ENCODE measurements at regions not wholly inside any gene's neighbourhood (a gene's known extent, or its start where the extent isn't known, plus 50 kb on each side); places are given as distances from the start of the nearest gene placed in this dataset.

- ATAC-seq = no peak
Observed at GRCh38 chr10:31081937-31082840, 50.5 kb upstream of the ZNF438 start.

GRCh38 chr10:31083765-31084184 lies 52.1 kb upstream of the ZNF438 start:
- peak; percentile 65 to 78 for ATAC-seq

GRCh38 chr10:31087011-31087410 lies 55.3 kb upstream of the ZNF438 start:
- no peak for ATAC-seq

- ATAC-seq = no peak
Observed at GRCh38 chr10:31087851-31088250, 56.2 kb upstream of the ZNF438 start.

DNA sequence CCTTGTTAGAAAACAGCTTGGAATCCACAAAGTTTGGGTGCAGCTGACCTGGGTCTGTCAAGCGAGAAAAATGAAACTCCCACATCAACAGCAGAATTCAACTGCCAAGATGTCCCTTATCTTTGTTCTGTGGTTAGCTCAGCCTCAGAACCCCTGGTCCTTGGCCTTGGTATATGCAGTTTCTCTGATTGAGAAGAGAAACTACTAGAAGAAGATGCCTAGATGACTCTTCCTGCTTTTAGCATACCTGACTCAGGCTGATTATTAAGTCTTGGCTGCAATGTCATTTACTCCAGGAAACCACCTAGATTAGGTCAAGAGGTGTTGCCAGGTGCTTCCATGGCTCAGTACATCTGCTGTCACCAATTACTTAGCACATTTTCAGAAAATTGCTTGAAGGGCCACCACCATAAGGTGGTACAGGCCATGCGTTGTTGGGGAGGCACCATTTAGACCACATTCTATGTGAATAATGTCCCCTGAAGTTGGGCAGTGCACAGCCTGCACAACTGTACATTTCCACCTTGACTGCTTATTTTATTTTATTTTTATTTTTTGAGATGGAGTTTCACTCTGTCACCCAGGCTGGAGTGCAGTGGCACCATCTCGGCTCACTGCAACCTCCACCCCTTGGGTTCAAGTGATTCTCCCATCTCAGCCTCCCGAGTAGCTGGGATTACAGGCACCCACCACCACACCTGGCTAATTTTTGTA lies 59.4 kb upstream of the ZNF438 start:
- ATAC-seq = peak; percentile 82 to 83

DNA sequence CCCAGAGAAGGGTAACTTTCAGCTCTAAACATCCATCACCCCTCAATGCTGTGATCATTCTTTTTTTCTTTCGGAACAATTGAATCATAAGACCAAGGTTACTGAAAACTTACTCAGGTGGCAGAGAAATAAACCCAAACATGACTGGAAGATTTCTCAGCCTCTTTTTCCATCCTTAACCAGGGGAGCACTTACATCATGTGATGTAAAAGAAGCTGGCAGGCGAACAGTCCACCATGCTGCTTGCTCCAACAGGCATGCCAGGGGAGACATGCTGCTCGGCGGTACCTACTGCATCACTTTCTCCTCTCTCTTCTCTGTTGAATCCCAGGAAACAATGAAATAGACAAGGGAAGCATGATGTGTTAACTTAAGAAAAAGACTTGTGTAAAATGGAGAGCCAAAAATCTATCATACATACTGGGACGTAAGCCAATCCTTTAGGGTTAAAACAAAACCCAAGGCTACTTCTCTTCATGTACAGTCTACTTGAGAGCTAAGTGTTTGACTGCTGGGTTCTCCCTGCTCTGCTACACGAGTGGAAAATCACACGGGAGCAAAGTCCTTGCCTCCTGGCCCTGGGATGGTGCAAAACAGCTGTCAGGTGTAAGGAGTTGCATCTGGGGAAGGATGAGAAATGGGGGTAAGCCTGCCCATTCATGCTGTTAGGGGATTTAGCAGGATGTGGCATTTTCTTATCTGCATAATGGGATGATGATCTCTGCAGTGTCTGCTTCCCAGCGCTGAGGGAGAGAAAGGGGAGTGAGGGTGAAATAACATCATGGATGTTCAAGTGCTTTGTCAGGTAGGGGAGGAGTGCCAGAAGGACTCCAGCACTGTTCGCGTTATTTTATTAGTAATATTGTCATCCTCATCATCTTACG lies 64.3 kb upstream of the ZNF438 start:
- no peak for ATAC-seq

DNA sequence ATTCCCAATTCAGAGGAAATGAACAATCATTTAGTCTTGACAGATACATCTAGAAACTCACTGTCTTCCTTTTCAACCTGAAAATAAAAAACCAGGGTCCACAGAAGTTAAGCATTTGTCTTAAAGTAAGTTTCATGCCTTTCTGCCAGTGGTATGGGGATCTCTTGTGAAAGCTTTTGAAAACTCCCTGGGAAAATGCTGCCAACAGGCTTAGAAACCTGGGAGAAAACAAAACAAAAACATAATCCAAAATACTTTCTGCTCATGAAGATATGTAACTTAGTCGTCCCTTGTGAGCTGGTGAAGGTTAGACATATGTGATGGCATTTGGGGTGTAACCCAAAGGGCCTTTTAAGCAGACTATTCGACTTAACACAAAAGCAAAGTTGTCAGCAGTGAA lies 66.4 kb upstream of the ZNF438 start:
- ATAC-seq = no peak

- ATAC-seq = no peak
Observed at GRCh38 chr10:31099094-31099493, 67.4 kb upstream of the ZNF438 start.

- peak; percentile 42 to 45 for ATAC-seq
Observed at GRCh38 chr10:31099664-31100063, 68.0 kb upstream of the ZNF438 start.

DNA sequence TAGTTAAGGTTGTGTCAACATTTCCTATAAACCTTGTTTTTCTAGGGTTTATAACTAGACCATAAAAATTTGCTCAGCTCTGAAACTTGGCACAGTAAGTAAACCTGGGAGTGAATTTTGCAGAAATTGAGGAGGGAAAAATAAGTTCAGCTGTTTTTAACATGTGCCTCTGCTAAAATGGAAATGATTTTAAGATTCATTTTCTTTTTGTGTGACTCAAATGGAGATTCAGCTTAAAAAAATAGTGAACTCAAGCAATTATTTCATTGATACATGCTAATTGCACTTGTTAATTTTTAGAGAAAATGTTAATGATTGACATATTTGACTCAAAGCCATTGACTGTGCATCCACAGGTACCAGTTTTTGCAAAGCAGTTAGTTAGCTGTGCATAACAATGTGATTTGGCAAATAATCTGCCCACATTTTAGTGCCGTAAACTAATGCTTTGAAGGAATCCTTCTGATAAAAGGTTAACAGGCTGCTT lies 68.5 kb upstream of the ZNF438 start:
- no peak for ATAC-seq

GRCh38 chr10:31100662-31101061 lies 69.0 kb upstream of the ZNF438 start:
- ATAC-seq = no peak

GRCh38 chr10:31101123-31101522 lies 69.5 kb upstream of the ZNF438 start:
- peak; percentile 96 to 97 for ATAC-seq

DNA sequence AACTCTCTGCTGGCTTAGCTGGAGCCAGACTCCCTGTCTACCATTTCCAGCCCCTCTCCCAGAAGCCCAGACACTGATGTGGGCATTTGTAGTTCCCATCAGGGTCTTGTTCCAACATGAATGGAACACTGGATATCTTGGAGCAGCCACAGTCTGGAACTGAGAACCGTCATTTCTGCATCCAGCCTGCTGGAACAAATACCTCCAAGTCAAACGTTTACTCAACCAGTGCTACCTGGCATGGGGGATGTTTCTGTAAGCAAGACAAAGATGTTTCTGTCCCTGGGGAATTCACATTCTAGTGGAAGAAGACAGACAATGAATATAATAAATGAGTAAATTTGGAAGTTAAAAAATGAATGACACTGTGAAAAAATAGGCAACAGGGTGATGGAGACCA lies 70.8 kb upstream of the ZNF438 start:
- ATAC-seq = no peak

DNA sequence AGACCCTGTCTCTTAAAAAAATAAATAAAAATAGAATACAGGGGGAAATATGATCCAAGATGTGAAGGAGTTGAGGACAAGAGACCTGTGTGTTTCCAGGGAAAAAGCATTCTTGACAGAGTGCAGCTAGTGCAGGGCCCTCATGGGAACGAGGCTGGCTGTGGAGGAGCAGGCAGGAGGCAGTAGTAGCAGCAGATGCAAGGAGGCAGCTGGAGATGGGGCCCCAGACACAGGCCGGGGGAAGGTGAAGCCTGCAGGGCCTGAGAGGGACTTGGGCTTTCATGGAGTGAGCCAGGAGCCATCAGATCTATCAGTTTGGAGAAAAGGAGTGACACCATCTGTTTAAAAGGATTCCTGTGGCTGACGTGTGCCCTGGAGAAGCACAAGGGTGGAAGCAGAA lies 71.4 kb upstream of the ZNF438 start:
- ATAC-seq = no peak

GRCh38 chr10:31112961-31113360 lies 81.3 kb upstream of the ZNF438 start:
- no peak for ATAC-seq

DNA sequence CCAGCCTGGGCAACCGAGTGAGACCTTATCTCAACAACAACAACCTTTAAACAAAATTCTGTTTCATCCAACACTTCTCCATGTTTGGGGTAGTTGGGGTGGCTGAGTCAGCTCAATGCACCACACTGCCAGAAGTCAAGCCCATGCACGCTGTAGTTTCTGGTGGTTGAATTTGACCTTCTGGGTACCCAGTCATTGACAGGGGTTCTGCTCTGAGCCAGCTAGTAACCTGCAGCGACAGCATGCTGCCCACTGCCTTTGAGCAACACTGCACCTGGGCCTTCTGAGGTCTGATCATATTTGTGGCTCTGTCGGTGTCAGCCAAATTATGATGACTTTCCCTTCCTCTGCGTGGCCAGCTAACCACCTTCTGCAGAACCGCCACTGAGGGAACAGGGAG lies 84.6 kb upstream of the ZNF438 start:
- ATAC-seq = no peak

DNA sequence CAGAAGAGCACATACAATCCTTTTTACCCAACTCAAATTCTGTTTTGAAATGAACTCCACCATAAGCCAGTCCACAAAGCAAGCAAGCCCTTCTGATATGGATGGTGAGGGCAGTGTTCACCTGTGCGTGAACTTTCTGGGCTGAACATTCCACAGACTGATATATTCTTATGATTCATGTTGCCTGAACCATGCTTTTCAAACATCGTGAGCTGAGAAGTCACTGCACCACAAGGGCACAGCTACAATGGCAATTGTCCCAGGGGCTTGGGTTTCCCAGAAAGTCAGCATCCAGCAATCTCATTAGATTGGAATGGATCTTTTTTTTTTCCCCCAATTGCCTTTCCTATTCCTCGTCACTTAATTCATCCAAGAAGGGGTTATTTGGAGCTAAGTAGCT lies 86.9 kb upstream of the ZNF438 start:
- ATAC-seq = no peak

- no peak for ATAC-seq
Observed at GRCh38 chr10:31120392-31120791, 88.7 kb upstream of the ZNF438 start.

GRCh38 chr10:31120961-31121685 lies 89.5 kb upstream of the ZNF438 start:
- no peak for ATAC-seq

- ATAC-seq = peak in 1 of 2 donors; percentile 43
Observed at GRCh38 chr10:31121757-31122577, 90.3 kb upstream of the ZNF438 start.

- ATAC-seq = no peak
Observed at GRCh38 chr10:31123946-31124345, 92.3 kb upstream of the ZNF438 start.

Measured in activated CD4-positive, CD25-positive, alpha-beta regulatory T cell treated with anti-CD3 and anti-CD28 coated beads, Interleukin-2, amount 50 U/mL, for 24 hours (primary cell).